ENCODE measurements at regions not wholly inside any gene's neighbourhood (a gene's known extent, or its start where the extent isn't known, plus 50 kb on each side); places are given as distances from the start of the nearest gene placed in this dataset.
A peak's percentile ranks its signal among the peaks of the same experiment; 100 is the strongest.

DNA sequence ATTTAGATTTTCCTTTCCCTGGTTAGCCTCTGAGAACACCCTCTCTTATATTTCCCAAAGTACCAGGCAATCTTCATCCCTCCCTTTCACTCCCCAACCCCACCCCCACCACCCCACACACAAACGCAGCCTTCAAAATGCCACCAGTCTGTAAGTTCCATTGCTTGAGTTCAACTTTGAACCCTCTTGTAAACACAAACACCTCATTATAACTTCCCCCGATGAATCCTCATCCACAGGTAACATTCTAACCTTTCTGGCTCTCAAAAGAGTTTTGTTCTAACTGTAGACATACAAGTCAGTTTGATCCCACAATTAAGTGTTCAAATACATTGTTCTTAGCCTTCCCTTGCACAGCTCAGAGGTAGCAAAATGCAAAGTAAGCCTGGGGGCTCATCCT, 199.4 kb upstream of the FOXN3 start:
- Histone ChIP-seq H3K9ac (no peak overlapping the region), H3K9me2 (no peaks in the 10 kb centered on the region), H3K36me3 (replicated peaks in 1 of 2; ENCODE audit: control insufficient read depth in 1 of 2, insufficient read depth in 2 of 2, low read length in 1 of 2) (no peaks in the 10 kb centered on the region), H3K9me3 (no peaks in the 10 kb centered on the region), H4K20me1 (ENCODE audit: insufficient read depth) (no peaks in the 10 kb centered on the region), H2AFZ (ENCODE audit: low read depth) (no peak overlapping the region), H3K4me1 (ENCODE audit: control insufficient read depth in 1 of 2, insufficient read depth in 2 of 2, low read depth in 1 of 2, low read length in 1 of 2) (peaks cover 5 to 17% of the 10 kb centered on the region in 2 experiments; a peak in 2 of 4 replicates), H3K4me3 (ENCODE audit: low read depth in 2 of 2, low read length in 1 of 2) (no peak overlapping the region; a peak in 2 of 4 replicates), H3K4me2 (0 out of 2 replicates have a peak overlapping the region, but pooled peaks have one; percentile 79), H3F3A (replicated peaks; ENCODE audit: insufficient read depth) (no peaks in the 10 kb centered on the region), H3K27ac (ENCODE audit: low read depth in 2 of 2, low read length in 1 of 2) (peak overlapping the region; percentile 80 to 82; a peak in 3 of 4 replicates), H3K79me2 (ENCODE audit: insufficient read depth) (peaks cover 20% of the 10 kb centered on the region), H3K27me3 (ENCODE audit: insufficient read depth) (no peaks in the 10 kb centered on the region)
- no peak for DNase-seq
- WGBS (ENCODE audit: low lambda C conversion rate), result 93% methylated on average over 2 of the region's 2 CpGs
- ChIA-PET CTCF (interaction anchor here (1.4 kb wide), 1 partner anchor 81 kb away, joined by 3 read pairs; no protein-coding TSS in a partner anchor), POLR2A (no interaction called here)
- TF ChIP-seq FOXJ3 (CRISPR knock-in tag; IDR thresholded peaks at IDR 0.05), result no peak
- TF ChIP-seq, protein P1, sequence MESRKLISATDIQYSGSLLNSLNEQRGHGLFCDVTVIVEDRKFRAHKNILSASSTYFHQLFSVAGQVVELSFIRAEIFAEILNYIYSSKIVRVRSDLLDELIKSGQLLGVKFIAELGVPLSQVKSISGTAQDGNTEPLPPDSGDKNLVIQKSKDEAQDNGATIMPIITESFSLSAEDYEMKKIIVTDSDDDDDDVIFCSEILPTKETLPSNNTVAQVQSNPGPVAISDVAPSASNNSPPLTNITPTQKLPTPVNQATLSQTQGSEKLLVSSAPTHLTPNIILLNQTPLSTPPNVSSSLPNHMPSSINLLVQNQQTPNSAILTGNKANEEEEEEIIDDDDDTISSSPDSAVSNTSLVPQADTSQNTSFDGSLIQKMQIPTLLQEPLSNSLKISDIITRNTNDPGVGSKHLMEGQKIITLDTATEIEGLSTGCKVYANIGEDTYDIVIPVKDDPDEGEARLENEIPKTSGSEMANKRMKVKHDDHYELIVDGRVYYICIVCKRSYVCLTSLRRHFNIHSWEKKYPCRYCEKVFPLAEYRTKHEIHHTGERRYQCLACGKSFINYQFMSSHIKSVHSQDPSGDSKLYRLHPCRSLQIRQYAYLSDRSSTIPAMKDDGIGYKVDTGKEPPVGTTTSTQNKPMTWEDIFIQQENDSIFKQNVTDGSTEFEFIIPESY (IDR thresholded peaks at IDR 0.05; ENCODE audit: borderline replicate concordance, low read depth), result no peak
- no peak for TF ChIP-seq GABPA (IDR thresholded peaks at IDR 0.05; ENCODE audit: low read depth)
- no peak for TF ChIP-seq MEF2A (IDR thresholded peaks at IDR 0.05; ENCODE audit: borderline replicate concordance, low read depth)
- TF ChIP-seq TCF12 (IDR thresholded peaks at IDR 0.05), result no peak
- TF ChIP-seq, protein P2, sequence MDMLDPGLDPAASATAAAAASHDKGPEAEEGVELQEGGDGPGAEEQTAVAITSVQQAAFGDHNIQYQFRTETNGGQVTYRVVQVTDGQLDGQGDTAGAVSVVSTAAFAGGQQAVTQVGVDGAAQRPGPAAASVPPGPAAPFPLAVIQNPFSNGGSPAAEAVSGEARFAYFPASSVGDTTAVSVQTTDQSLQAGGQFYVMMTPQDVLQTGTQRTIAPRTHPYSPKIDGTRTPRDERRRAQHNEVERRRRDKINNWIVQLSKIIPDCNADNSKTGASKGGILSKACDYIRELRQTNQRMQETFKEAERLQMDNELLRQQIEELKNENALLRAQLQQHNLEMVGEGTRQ (IDR thresholded peaks at IDR 0.05; ENCODE audit: borderline replicate concordance, low read depth, low read length), result no peak
- TF ChIP-seq, protein P3, sequence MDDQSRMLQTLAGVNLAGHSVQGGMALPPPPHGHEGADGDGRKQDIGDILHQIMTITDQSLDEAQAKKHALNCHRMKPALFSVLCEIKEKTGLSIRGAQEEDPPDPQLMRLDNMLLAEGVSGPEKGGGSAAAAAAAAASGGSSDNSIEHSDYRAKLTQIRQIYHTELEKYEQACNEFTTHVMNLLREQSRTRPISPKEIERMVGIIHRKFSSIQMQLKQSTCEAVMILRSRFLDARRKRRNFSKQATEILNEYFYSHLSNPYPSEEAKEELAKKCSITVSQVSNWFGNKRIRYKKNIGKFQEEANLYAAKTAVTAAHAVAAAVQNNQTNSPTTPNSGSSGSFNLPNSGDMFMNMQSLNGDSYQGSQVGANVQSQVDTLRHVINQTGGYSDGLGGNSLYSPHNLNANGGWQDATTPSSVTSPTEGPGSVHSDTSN (IDR thresholded peaks at IDR 0.05), result no peak
- no peak for TF ChIP-seq MAX (IDR thresholded peaks at IDR 0.05; ENCODE audit: low read depth)
- no peak for TF ChIP-seq USF1 (IDR thresholded peaks at IDR 0.05; ENCODE audit: borderline replicate concordance, low read depth)
- TF ChIP-seq SMC3 (IDR thresholded peaks at IDR 0.05; ENCODE audit: low read depth, low read length), result no peak
- no peak for TF ChIP-seq EP300 (IDR thresholded peaks at IDR 0.05; ENCODE audit: borderline replicate concordance in 1 of 2, low read depth in 1 of 2, low read length in 1 of 2)
- no peak for TF ChIP-seq TAF1 (IDR thresholded peaks at IDR 0.05; ENCODE audit: borderline replicate concordance, low read depth, low read length)
- TF ChIP-seq RXRA (IDR thresholded peaks at IDR 0.05; ENCODE audit: borderline replicate concordance, low read depth), result no peak
- no peak for TF ChIP-seq CHD2 (IDR thresholded peaks at IDR 0.05; ENCODE audit: low read length, partially characterized antibody)
- TF ChIP-seq NFIC (IDR thresholded peaks at IDR 0.05; ENCODE audit: borderline replicate concordance), result no peak
- TF ChIP-seq, protein P4, sequence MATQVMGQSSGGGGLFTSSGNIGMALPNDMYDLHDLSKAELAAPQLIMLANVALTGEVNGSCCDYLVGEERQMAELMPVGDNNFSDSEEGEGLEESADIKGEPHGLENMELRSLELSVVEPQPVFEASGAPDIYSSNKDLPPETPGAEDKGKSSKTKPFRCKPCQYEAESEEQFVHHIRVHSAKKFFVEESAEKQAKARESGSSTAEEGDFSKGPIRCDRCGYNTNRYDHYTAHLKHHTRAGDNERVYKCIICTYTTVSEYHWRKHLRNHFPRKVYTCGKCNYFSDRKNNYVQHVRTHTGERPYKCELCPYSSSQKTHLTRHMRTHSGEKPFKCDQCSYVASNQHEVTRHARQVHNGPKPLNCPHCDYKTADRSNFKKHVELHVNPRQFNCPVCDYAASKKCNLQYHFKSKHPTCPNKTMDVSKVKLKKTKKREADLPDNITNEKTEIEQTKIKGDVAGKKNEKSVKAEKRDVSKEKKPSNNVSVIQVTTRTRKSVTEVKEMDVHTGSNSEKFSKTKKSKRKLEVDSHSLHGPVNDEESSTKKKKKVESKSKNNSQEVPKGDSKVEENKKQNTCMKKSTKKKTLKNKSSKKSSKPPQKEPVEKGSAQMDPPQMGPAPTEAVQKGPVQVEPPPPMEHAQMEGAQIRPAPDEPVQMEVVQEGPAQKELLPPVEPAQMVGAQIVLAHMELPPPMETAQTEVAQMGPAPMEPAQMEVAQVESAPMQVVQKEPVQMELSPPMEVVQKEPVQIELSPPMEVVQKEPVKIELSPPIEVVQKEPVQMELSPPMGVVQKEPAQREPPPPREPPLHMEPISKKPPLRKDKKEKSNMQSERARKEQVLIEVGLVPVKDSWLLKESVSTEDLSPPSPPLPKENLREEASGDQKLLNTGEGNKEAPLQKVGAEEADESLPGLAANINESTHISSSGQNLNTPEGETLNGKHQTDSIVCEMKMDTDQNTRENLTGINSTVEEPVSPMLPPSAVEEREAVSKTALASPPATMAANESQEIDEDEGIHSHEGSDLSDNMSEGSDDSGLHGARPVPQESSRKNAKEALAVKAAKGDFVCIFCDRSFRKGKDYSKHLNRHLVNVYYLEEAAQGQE (IDR thresholded peaks at IDR 0.05; ENCODE audit: low read depth, low read length), result no peak
- TF ChIP-seq NRF1 (IDR thresholded peaks at IDR 0.05; ENCODE audit: low read depth, low read length), result no peak
- TF ChIP-seq FOSL2 (IDR thresholded peaks at IDR 0.05; ENCODE audit: borderline replicate concordance, low read depth), result no peak
